ENCODE measurements at regions not wholly inside any gene's neighbourhood (a gene's known extent, or its start where the extent isn't known, plus 50 kb on each side); places are given as distances from the start of the nearest gene placed in this dataset.

DNA sequence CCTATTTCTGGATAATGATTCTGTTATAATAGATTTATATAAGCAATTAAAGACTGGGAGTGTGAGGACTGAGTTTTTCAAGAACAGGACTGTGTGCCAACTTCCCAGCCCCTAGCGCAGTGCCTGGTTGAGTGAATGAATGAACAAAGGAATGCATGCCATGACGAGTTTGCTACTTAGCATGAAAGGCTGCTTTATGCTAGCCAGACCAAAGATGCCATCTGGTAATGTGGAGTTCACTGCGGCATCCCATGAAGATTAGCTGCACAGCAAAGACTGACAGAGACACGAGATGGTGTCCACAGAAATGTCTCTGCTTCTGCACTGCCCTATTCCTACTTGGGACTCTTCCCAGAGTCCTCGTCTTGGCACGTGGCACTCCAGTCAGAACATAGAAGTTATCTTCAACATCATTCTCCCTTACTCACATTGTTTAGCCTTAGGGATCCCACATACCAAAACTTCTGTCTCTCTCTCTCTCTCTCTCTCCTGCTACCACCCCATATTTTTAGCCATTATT is 283.9 kb upstream of the CTNNB1 start:
- no peak for DNase-seq (ENCODE audit: low spot score)
- H3K4me3 Mint-ChIP-seq = no peak overlapping the region
- no peak overlapping the region for H3K27ac ChIP-seq
- H3K79me2 ChIP-seq (ENCODE audit: low read depth) = no peaks in the 10 kb centered on the region
- no peaks in the 10 kb centered on the region for H3K9me3 Mint-ChIP-seq
- peaks cover 5% of the 10 kb centered on the region for H3K4me1 Mint-ChIP-seq
- no peak overlapping the region for H3K27ac Mint-ChIP-seq
- no peak overlapping the region for H3K9ac ChIP-seq
- no peak overlapping the region for H2AFZ ChIP-seq (replicated peaks)
- no peaks in the 10 kb centered on the region for H3K36me3 ChIP-seq
- H3K36me3 Mint-ChIP-seq = no peaks in the 10 kb centered on the region
- H3F3A ChIP-seq (ENCODE audit: low read depth) = no peaks in the 10 kb centered on the region
- peaks cover 5% of the 10 kb centered on the region for H3K4me1 ChIP-seq
- H4K20me1 ChIP-seq (ENCODE audit: low read depth) = no peaks in the 10 kb centered on the region
- peaks cover 4% of the 10 kb centered on the region for H3K27me3 Mint-ChIP-seq (ENCODE audit: insufficient read depth, low read depth)
- no peaks in the 10 kb centered on the region for H3K27me3 ChIP-seq
- H3K9me3 ChIP-seq (ENCODE audit: low read depth) = no peaks in the 10 kb centered on the region
- no peak overlapping the region for H3K4me2 ChIP-seq
- no peak overlapping the region for H3K4me3 ChIP-seq
- no peak for TF ChIP-seq EZH2phosphoT487 (IDR thresholded peaks at IDR 0.05)
- TF ChIP-seq EZH2 (IDR thresholded peaks at IDR 0.05) = no peak
- TF ChIP-seq, protein P1, sequence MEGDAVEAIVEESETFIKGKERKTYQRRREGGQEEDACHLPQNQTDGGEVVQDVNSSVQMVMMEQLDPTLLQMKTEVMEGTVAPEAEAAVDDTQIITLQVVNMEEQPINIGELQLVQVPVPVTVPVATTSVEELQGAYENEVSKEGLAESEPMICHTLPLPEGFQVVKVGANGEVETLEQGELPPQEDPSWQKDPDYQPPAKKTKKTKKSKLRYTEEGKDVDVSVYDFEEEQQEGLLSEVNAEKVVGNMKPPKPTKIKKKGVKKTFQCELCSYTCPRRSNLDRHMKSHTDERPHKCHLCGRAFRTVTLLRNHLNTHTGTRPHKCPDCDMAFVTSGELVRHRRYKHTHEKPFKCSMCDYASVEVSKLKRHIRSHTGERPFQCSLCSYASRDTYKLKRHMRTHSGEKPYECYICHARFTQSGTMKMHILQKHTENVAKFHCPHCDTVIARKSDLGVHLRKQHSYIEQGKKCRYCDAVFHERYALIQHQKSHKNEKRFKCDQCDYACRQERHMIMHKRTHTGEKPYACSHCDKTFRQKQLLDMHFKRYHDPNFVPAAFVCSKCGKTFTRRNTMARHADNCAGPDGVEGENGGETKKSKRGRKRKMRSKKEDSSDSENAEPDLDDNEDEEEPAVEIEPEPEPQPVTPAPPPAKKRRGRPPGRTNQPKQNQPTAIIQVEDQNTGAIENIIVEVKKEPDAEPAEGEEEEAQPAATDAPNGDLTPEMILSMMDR (IDR thresholded peaks at IDR 0.05) = no peak

DNA sequence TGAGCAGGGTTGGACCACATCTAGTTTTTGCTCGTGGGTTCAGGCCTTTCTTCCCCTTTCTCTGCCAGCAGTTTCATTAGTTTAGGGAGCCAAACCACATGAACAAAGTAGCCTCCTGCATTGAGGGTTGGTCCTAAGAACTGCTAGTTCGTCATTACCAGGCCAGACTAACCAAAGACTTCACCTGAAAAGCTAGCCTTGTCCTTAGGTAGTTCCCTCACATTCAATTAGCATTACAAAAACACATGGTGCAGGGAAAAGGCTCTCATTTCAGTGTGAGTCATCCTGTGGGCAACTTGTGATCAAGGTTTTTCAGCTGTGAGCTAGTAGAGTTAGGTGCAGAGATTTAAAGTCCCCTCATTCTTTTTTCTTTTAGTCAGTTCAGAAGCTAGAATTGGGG is 279.3 kb upstream of the CTNNB1 start:
- Mint-ChIP-seq H3K27me3 (ENCODE audit: insufficient read depth, low read depth) (peaks cover 3% of the 10 kb centered on the region), H3K27ac (no peak overlapping the region), H3K4me3 (no peak overlapping the region), H3K36me3 (no peaks in the 10 kb centered on the region), H3K9me3 (no peaks in the 10 kb centered on the region), H3K4me1 (peaks cover 7% of the 10 kb centered on the region)
- DNase-seq (ENCODE audit: low spot score) = no peak
- Histone ChIP-seq H3F3A (ENCODE audit: low read depth) (no peaks in the 10 kb centered on the region), H3K9ac (no peak overlapping the region), H3K4me2 (no peak overlapping the region), H3K36me3 (no peaks in the 10 kb centered on the region), H3K79me2 (ENCODE audit: low read depth) (no peaks in the 10 kb centered on the region), H3K4me1 (peaks cover 11% of the 10 kb centered on the region), H4K20me1 (ENCODE audit: low read depth) (no peaks in the 10 kb centered on the region), H3K9me3 (ENCODE audit: low read depth) (no peaks in the 10 kb centered on the region), H3K27ac (no peak overlapping the region), H3K4me3 (no peak overlapping the region), H2AFZ (replicated peaks) (no peak overlapping the region), H3K27me3 (no peaks in the 10 kb centered on the region)
- TF ChIP-seq, protein P1 (IDR thresholded peaks at IDR 0.05) = no peak
- TF ChIP-seq EZH2phosphoT487 (IDR thresholded peaks at IDR 0.05) (no peak), EZH2 (IDR thresholded peaks at IDR 0.05) (no peak)

DNA sequence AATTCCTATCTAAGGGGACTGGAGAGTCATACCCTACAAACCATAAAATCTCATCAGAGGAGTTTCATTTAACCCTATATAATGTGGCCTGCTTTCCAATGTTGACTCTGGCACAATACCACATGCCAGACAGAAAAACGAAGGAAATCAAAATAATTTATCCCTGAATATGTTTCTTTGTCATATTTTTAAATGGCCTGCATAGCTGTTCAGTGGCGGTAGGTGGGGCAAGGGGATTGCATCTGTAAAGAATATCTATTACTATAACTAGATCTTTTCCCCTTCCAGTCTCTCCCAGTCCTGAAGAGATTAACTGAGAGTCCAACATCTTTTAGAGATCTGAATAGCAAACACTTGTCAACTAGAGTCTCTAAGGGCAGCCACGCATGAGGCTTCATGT is 278.1 kb upstream of the CTNNB1 start:
- Histone ChIP-seq H3F3A (ENCODE audit: low read depth) (no peaks in the 10 kb centered on the region), H3K9ac (no peak overlapping the region), H3K79me2 (ENCODE audit: low read depth) (no peaks in the 10 kb centered on the region), H3K4me1 (peaks cover 19% of the 10 kb centered on the region), H3K27me3 (no peaks in the 10 kb centered on the region), H3K36me3 (no peaks in the 10 kb centered on the region), H3K27ac (no peak overlapping the region), H2AFZ (replicated peaks) (no peak overlapping the region), H4K20me1 (ENCODE audit: low read depth) (no peaks in the 10 kb centered on the region), H3K9me3 (ENCODE audit: low read depth) (no peaks in the 10 kb centered on the region), H3K4me3 (no peak overlapping the region), H3K4me2 (no peak overlapping the region)
- no peak overlapping the region for H3K4me3 Mint-ChIP-seq
- H3K4me1 Mint-ChIP-seq = peaks cover 14% of the 10 kb centered on the region
- no peak for DNase-seq (ENCODE audit: low spot score)
- no peaks in the 10 kb centered on the region for H3K36me3 Mint-ChIP-seq
- peaks cover 2% of the 10 kb centered on the region for H3K27me3 Mint-ChIP-seq (ENCODE audit: insufficient read depth, low read depth)
- no peaks in the 10 kb centered on the region for H3K9me3 Mint-ChIP-seq
- no peak overlapping the region for H3K27ac Mint-ChIP-seq
- TF ChIP-seq, protein P1 (IDR thresholded peaks at IDR 0.05) = no peak
- TF ChIP-seq EZH2 (IDR thresholded peaks at IDR 0.05) (no peak), EZH2phosphoT487 (IDR thresholded peaks at IDR 0.05) (no peak)

All from neural progenitor cell (in vitro differentiated cells).